Type B pancreatic cell (in vitro differentiated cells): ENCODE measurements at regions not wholly inside any gene's neighbourhood (a gene's known extent, or its start where the extent isn't known, plus 50 kb on each side); places are given as distances from the start of the nearest gene placed in this dataset.

Experiments
- DNase-seq: peaks from one replicate; pipeline ENCODE4 v3.0.0; 2021; ENCODE audit warnings: mixed read lengths; ENCODE audit not compliant: unreplicated experiment; ENCODE audit errors: extremely low spot score
- H3K27ac Mint-ChIP-seq: 2 replicates; pipeline ENCODE4 v1.8.0; 2021; ENCODE audit warnings: mild to moderate bottlenecking, mixed read lengths
- H3K27me3 Mint-ChIP-seq: 2 replicates; pipeline ENCODE4 v1.8.0; 2021; ENCODE audit warnings: mixed read lengths
- H3K36me3 Mint-ChIP-seq: 2 replicates; pipeline ENCODE4 v1.8.0; 2021; ENCODE audit warnings: mixed read lengths
- H3K4me1 Mint-ChIP-seq: one replicate; pipeline ENCODE4 v1.8.0; 2021; ENCODE audit warnings: mixed read lengths; ENCODE audit not compliant: unreplicated experiment
- H3K4me3 Mint-ChIP-seq: 2 replicates; pipeline ENCODE4 v1.8.0; 2021; ENCODE audit warnings: mild to moderate bottlenecking, mixed read lengths
- H3K9me3 Mint-ChIP-seq: 2 replicates; pipeline ENCODE4 v1.8.0; 2021; ENCODE audit warnings: mixed read lengths
- CTCF ChIP-seq: fragments of 200-600 bp; sonication (generic); conservative IDR thresholded peaks from 2 replicates; pipeline ENCODE4 v1.5.0; 2021; ENCODE audit warnings: antibody characterized with exemption, mild to moderate bottlenecking

GRCh38 chr9:30411571-30411970, 1972.9 kb upstream of the ACO1 start:
- Mint-ChIP-seq H3K4me3 (no peak overlapping the region), H3K27ac (no peak overlapping the region), H3K4me1 (no peaks in the 10 kb centered on the region), H3K27me3 (no peaks in the 10 kb centered on the region), H3K9me3 (peaks cover 7% of the 10 kb centered on the region), H3K36me3 (no peaks in the 10 kb centered on the region)
- no peak for DNase-seq
- no peak for TF ChIP-seq CTCF

GRCh38 chr9:30459156-30459555, 1925.3 kb upstream of the ACO1 start:
- Mint-ChIP-seq H3K9me3 (no peaks in the 10 kb centered on the region), H3K36me3 (no peaks in the 10 kb centered on the region), H3K27ac (no peak overlapping the region), H3K4me1 (no peaks in the 10 kb centered on the region), H3K4me3 (no peak overlapping the region), H3K27me3 (no peaks in the 10 kb centered on the region)
- no peak for TF ChIP-seq CTCF
- no peak for DNase-seq

- no peak overlapping the region for H3K27ac Mint-ChIP-seq
- no peaks in the 10 kb centered on the region for H3K4me1 Mint-ChIP-seq
- no peaks in the 10 kb centered on the region for H3K36me3 Mint-ChIP-seq
- TF ChIP-seq CTCF = no peak
- no peaks in the 10 kb centered on the region for H3K9me3 Mint-ChIP-seq
- H3K27me3 Mint-ChIP-seq = no peaks in the 10 kb centered on the region
- no peak for DNase-seq
- no peak overlapping the region for H3K4me3 Mint-ChIP-seq
Measured at GRCh38 chr9:30476826-30477225, 1907.6 kb upstream of the ACO1 start.

- no peak overlapping the region for H3K4me3 Mint-ChIP-seq
- no peak overlapping the region for H3K27ac Mint-ChIP-seq
- no peak for TF ChIP-seq CTCF
- DNase-seq = no peak
- H3K36me3 Mint-ChIP-seq = no peaks in the 10 kb centered on the region
- H3K9me3 Mint-ChIP-seq = no peaks in the 10 kb centered on the region
- no peaks in the 10 kb centered on the region for H3K4me1 Mint-ChIP-seq
- H3K27me3 Mint-ChIP-seq = no peaks in the 10 kb centered on the region
Measured at GRCh38 chr9:30478684-30479083, 1905.8 kb upstream of the ACO1 start.

GRCh38 chr9:30482499-30482898, 1901.9 kb upstream of the ACO1 start:
- Mint-ChIP-seq H3K36me3 (no peaks in the 10 kb centered on the region), H3K4me1 (no peaks in the 10 kb centered on the region), H3K27ac (no peak overlapping the region), H3K9me3 (no peaks in the 10 kb centered on the region), H3K4me3 (no peak overlapping the region), H3K27me3 (no peaks in the 10 kb centered on the region)
- TF ChIP-seq CTCF = no peak
- DNase-seq = no peak

GRCh38 chr9:30484690-30485089, 1899.8 kb upstream of the ACO1 start:
- H3K9me3 Mint-ChIP-seq = no peaks in the 10 kb centered on the region
- no peak overlapping the region for H3K4me3 Mint-ChIP-seq
- DNase-seq = no peak
- no peak for TF ChIP-seq CTCF
- no peaks in the 10 kb centered on the region for H3K36me3 Mint-ChIP-seq
- no peaks in the 10 kb centered on the region for H3K4me1 Mint-ChIP-seq
- H3K27ac Mint-ChIP-seq = no peak overlapping the region
- no peaks in the 10 kb centered on the region for H3K27me3 Mint-ChIP-seq
